ENCODE measurements at regions not wholly inside any gene's neighbourhood (a gene's known extent, or its start where the extent isn't known, plus 50 kb on each side); places are given as distances from the start of the nearest gene placed in this dataset.

DNA sequence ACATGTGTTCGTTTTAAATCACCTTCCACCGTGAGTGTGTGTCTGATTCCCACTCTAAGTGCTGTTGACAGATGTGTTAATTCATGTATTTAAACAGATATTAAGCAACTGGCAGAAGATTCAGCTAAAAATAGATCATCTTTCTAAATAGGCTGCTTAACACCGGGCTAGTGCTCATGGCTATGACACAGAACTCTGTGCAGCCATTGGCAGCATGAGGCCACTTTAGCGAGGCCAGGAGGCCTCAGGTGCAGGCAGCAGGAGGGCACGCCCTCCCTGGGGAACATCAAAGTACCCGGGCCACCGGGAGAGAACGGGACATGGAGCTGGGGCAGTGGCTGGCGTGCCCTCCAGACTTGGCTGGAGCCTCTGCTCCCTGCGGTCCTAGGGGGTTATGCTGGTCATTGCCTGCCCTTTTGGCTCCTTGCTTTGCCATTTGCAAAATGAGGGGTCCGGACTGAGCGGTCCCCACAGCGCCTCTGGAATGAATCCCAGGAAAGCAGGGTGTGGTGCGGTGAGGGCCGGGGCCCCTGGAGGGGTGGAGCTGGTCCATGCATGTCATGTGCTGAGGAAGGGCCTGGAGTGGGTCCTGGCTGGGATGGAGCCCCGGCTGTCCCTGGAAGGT, 62.8 kb upstream of the HDAC4 start:
- TF ChIP-seq, protein P1, sequence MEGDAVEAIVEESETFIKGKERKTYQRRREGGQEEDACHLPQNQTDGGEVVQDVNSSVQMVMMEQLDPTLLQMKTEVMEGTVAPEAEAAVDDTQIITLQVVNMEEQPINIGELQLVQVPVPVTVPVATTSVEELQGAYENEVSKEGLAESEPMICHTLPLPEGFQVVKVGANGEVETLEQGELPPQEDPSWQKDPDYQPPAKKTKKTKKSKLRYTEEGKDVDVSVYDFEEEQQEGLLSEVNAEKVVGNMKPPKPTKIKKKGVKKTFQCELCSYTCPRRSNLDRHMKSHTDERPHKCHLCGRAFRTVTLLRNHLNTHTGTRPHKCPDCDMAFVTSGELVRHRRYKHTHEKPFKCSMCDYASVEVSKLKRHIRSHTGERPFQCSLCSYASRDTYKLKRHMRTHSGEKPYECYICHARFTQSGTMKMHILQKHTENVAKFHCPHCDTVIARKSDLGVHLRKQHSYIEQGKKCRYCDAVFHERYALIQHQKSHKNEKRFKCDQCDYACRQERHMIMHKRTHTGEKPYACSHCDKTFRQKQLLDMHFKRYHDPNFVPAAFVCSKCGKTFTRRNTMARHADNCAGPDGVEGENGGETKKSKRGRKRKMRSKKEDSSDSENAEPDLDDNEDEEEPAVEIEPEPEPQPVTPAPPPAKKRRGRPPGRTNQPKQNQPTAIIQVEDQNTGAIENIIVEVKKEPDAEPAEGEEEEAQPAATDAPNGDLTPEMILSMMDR (IDR thresholded peaks at IDR 0.05): no peak
- no peak for TF ChIP-seq POLR2A (IDR thresholded peaks at IDR 0.05)

All from suprapubic skin (tissue), 3 donors.